ENCODE measurements at regions not wholly inside any gene's neighbourhood (a gene's known extent, or its start where the extent isn't known, plus 50 kb on each side); places are given as distances from the start of the nearest gene placed in this dataset.

DNA sequence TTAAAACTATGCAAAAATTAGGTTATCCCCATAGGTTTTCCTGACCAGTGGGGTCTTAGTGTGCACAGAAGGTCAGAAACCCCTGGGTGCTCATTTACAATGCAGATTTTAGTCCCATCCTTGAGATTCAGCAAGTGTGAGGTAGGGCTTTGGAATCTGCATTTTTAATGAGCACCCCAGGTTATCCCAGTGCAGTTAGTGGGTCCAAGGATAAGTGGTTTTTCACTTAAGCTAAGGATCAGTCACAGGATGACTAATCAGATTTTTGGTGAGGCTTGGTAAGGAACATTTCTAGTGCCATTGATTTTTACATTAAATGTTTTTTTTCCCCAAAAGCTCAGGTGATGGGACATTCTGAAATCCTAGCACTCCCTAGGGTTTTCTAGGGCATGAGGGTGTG lies 50.7 kb upstream of the MGAT5 start:
- TF ChIP-seq ZNF274 (IDR thresholded peaks at IDR 0.05; ENCODE audit: low read depth, low read length), result no peak
- no peak for TF ChIP-seq YY1 (IDR thresholded peaks at IDR 0.05; ENCODE audit: insufficient read depth, insufficient read length)
- TF ChIP-seq SUZ12 (IDR thresholded peaks at IDR 0.05; ENCODE audit: extremely low read depth, insufficient read depth, insufficient read length), result no peak
